ENCODE measurements at regions not wholly inside any gene's neighbourhood (a gene's known extent, or its start where the extent isn't known, plus 50 kb on each side); places are given as distances from the start of the nearest gene placed in this dataset.

GRCh38 chr2:236790963-236791362 is 221.3 kb downstream of the ACKR3 start:
- H3K27ac ChIP-seq (ENCODE audit: low read length), result no peak overlapping the region
- H3F3A ChIP-seq (ENCODE audit: insufficient read depth, low read length), result no peaks in the 10 kb centered on the region
- no peak for DNase-seq
- H2AFZ ChIP-seq (ENCODE audit: low read length), result no peak overlapping the region
- no peak overlapping the region for H3K4me2 ChIP-seq (ENCODE audit: low read depth, low read length)
- H3K9ac ChIP-seq (ENCODE audit: low read length), result no peak overlapping the region
- H3K27me3 ChIP-seq (replicated peaks; ENCODE audit: insufficient read depth, low read length), result no peaks in the 10 kb centered on the region
- H3K36me3 ChIP-seq (replicated peaks; ENCODE audit: insufficient read depth, low read length), result no peaks in the 10 kb centered on the region
- no peak overlapping the region for H3K4me3 ChIP-seq (ENCODE audit: low read length)
- H3K79me2 ChIP-seq (ENCODE audit: low read length), result no peaks in the 10 kb centered on the region
- H3K9me3 ChIP-seq (replicated peaks; ENCODE audit: insufficient read depth, low read length), result no peaks in the 10 kb centered on the region
- H4K20me1 ChIP-seq (ENCODE audit: insufficient read depth, low read length), result no peaks in the 10 kb centered on the region
- TF ChIP-seq EZH2 (optimal IDR thresholded peaks at IDR 0.05; ENCODE audit: low read depth, low read length), result no peak
- no peak for TF ChIP-seq EZH2phosphoT487 (IDR thresholded peaks at IDR 0.05; ENCODE audit: low read length)
- TF ChIP-seq, protein P1, sequence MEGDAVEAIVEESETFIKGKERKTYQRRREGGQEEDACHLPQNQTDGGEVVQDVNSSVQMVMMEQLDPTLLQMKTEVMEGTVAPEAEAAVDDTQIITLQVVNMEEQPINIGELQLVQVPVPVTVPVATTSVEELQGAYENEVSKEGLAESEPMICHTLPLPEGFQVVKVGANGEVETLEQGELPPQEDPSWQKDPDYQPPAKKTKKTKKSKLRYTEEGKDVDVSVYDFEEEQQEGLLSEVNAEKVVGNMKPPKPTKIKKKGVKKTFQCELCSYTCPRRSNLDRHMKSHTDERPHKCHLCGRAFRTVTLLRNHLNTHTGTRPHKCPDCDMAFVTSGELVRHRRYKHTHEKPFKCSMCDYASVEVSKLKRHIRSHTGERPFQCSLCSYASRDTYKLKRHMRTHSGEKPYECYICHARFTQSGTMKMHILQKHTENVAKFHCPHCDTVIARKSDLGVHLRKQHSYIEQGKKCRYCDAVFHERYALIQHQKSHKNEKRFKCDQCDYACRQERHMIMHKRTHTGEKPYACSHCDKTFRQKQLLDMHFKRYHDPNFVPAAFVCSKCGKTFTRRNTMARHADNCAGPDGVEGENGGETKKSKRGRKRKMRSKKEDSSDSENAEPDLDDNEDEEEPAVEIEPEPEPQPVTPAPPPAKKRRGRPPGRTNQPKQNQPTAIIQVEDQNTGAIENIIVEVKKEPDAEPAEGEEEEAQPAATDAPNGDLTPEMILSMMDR (IDR thresholded peaks at IDR 0.05; ENCODE audit: low read length), result no peak
- no peaks in the 10 kb centered on the region for H3K4me1 ChIP-seq (ENCODE audit: low read length)
- no peaks in the 10 kb centered on the region for H3K9me2 ChIP-seq (replicated peaks; ENCODE audit: insufficient read depth, low read length)

GRCh38 chr2:236793023-236794011 is 223.7 kb downstream of the ACKR3 start:
- Histone ChIP-seq H3K9ac (ENCODE audit: low read length) (no peak overlapping the region), H3F3A (ENCODE audit: insufficient read depth, low read length) (no peaks in the 10 kb centered on the region), H3K27me3 (replicated peaks; ENCODE audit: insufficient read depth, low read length) (no peaks in the 10 kb centered on the region), H4K20me1 (ENCODE audit: insufficient read depth, low read length) (no peaks in the 10 kb centered on the region), H3K27ac (ENCODE audit: low read length) (no peak overlapping the region), H3K9me2 (replicated peaks; ENCODE audit: insufficient read depth, low read length) (no peaks in the 10 kb centered on the region), H3K9me3 (replicated peaks; ENCODE audit: insufficient read depth, low read length) (no peaks in the 10 kb centered on the region), H3K4me2 (ENCODE audit: low read depth, low read length) (no peak overlapping the region), H2AFZ (ENCODE audit: low read length) (no peak overlapping the region), H3K4me1 (ENCODE audit: low read length) (no peaks in the 10 kb centered on the region), H3K36me3 (replicated peaks; ENCODE audit: insufficient read depth, low read length) (no peaks in the 10 kb centered on the region), H3K4me3 (ENCODE audit: low read length) (no peak overlapping the region), H3K79me2 (ENCODE audit: low read length) (no peaks in the 10 kb centered on the region)
- DNase-seq, result no peak
- TF ChIP-seq EZH2 (optimal IDR thresholded peaks at IDR 0.05; ENCODE audit: low read depth, low read length), result no peak
- no peak for TF ChIP-seq EZH2phosphoT487 (IDR thresholded peaks at IDR 0.05; ENCODE audit: low read length)
- TF ChIP-seq, protein P1 (IDR thresholded peaks at IDR 0.05; ENCODE audit: low read length), result no peak

DNA sequence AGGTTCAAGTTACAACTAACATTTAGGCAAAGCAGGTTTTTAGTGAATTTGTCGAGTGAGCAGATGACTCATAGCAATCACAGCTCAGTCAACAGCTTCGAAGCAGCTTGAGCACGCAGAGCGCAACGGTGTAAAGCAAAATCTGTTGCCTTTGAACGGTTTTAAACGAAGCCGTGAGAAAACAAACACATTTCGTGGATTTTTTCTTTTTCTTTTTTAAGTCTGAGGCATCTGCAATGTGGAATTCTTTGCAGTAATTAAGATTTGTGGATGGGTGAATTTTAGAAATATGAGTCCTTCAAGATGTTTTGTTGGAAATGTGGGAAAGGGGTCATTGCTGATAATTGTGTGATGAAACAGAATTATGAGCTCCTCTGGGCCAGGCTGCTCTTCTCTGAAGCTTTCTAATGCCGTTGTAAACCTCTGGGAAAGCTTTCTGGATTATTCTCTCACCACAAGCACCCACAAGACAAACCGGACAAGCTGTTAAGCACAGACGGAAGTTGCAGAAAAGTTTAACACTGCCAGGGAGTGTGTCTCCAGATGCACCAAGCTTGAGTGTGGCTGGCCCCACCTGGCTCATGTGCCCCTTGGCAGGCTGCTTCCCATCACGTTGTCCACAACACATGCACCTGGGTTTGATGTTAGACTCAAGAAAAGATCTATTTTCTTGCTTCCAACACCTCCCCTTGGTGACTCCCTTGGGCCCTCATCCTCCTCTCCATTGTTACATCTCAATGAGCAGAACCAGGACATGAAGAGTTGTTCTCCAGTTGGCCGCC is 224.7 kb downstream of the ACKR3 start:
- Histone ChIP-seq H3K4me1 (ENCODE audit: low read length) (no peaks in the 10 kb centered on the region), H3K9me3 (replicated peaks; ENCODE audit: insufficient read depth, low read length) (no peaks in the 10 kb centered on the region), H3K27me3 (replicated peaks; ENCODE audit: insufficient read depth, low read length) (no peaks in the 10 kb centered on the region), H3K79me2 (ENCODE audit: low read length) (no peaks in the 10 kb centered on the region), H3K27ac (ENCODE audit: low read length) (no peak overlapping the region), H3F3A (ENCODE audit: insufficient read depth, low read length) (no peaks in the 10 kb centered on the region), H3K9me2 (replicated peaks; ENCODE audit: insufficient read depth, low read length) (no peaks in the 10 kb centered on the region), H3K9ac (ENCODE audit: low read length) (no peak overlapping the region), H2AFZ (ENCODE audit: low read length) (no peak overlapping the region), H4K20me1 (ENCODE audit: insufficient read depth, low read length) (no peaks in the 10 kb centered on the region), H3K4me2 (ENCODE audit: low read depth, low read length) (no peak overlapping the region), H3K36me3 (replicated peaks; ENCODE audit: insufficient read depth, low read length) (no peaks in the 10 kb centered on the region), H3K4me3 (ENCODE audit: low read length) (no peak overlapping the region)
- no peak for TF ChIP-seq EZH2 (optimal IDR thresholded peaks at IDR 0.05; ENCODE audit: low read depth, low read length)
- no peak for TF ChIP-seq EZH2phosphoT487 (IDR thresholded peaks at IDR 0.05; ENCODE audit: low read length)
- TF ChIP-seq, protein P1 (IDR thresholded peaks at IDR 0.05; ENCODE audit: low read length), result no peak
- DNase-seq, result no peak
